ENCODE measurements at regions not wholly inside any gene's neighbourhood (a gene's known extent, or its start where the extent isn't known, plus 50 kb on each side); places are given as distances from the start of the nearest gene placed in this dataset.
"Not testable (repeated sequence)": the region's sequence is repeated elsewhere in the genome, so short reads cannot be mapped to it uniquely, and the experiment has no call there.

GRCh38 chr9:89949111-89949510, 344.3 kb downstream of the GADD45G start:
- DNase-seq, result no peak

GRCh38 chr9:89951675-89952074, 346.9 kb downstream of the GADD45G start:
- no peak for DNase-seq

GRCh38 chr9:89952401-89952800, 347.6 kb downstream of the GADD45G start:
- DNase-seq, result no peak

DNA sequence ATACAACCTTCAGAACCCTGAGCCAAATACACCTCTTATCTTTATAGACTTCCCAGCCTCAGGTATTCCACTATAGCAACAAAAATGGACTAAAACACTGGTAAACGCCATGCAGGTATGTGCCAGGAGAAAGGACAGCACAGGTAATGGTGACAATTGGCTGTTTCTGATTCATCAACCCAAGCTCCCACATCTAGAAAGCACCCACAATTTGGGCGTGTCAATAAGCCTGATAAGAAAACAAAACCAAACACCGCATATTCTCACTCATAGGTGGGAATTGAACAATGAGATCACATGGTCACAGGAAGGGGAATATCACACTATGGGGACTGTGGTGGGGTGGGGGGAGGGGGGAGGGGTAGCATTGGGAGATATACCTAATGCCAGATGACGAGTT, 348.5 kb downstream of the GADD45G start:
- DNase-seq, result not testable (repeated sequence)

- no peak for DNase-seq
Observed at GRCh38 chr9:89953824-89954615, 349.2 kb downstream of the GADD45G start.

DNA sequence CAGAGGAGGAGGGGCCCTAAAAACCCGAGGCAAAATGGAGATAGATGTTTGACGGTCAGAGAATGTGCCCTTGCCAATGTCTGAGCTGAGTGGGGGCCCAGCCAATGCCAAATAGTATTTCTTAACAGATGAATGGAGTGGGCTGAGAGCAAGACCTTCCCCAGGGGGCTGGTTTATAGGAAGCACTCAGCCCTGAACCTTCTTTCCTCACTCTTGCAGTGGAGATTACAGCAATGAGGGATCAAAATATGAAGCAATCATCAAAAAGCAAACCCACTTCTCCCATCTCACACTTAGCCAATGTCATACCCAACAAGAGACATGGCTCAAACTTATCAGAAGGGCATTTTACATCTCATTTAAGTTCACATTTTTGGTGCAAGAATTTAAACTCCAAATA, 350.3 kb downstream of the GADD45G start:
- no peak for DNase-seq

GRCh38 chr9:89955626-89956025, 350.8 kb downstream of the GADD45G start:
- no peak for DNase-seq

DNA sequence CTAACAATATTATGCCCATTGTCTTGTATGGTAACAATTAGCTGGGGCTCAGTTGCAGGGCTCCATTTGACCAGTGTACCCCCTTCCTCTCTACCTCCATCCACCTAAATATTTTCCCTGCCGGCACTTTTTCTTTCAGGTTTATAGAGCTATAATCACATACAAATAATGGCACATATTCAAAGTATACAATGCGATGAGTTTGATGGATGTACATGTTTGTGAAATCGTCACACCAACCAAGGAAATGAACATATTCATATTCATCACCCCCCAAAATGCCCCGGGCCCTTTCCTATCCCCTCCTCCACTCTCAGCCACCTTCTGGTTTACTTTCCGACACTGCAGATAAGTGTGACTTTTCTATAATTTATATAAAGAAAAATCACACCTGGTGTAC, 351.5 kb downstream of the GADD45G start:
- DNase-seq, result no peak

DNA sequence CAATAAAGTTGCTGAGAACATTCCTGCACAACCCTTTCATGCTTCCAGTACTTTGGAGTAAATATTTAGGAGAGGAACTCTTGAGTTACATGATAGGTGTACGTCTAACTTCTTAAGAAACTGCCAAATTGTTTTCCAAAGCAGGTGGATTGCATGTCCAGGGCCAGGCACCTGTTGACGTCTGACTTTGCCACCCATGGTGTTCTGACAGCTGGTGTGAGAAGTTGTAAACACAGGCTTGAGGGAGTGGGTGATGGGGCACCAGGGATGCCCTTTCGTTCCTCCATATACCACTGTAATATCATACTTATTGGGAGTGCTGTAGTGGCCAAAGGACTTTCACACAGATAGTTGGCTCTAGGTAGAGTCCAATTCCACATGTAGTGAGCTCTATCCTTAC, 352.1 kb downstream of the GADD45G start:
- DNase-seq, result no peak

GRCh38 chr9:89958086-89958485, 353.3 kb downstream of the GADD45G start:
- DNase-seq, result no peak

DNA sequence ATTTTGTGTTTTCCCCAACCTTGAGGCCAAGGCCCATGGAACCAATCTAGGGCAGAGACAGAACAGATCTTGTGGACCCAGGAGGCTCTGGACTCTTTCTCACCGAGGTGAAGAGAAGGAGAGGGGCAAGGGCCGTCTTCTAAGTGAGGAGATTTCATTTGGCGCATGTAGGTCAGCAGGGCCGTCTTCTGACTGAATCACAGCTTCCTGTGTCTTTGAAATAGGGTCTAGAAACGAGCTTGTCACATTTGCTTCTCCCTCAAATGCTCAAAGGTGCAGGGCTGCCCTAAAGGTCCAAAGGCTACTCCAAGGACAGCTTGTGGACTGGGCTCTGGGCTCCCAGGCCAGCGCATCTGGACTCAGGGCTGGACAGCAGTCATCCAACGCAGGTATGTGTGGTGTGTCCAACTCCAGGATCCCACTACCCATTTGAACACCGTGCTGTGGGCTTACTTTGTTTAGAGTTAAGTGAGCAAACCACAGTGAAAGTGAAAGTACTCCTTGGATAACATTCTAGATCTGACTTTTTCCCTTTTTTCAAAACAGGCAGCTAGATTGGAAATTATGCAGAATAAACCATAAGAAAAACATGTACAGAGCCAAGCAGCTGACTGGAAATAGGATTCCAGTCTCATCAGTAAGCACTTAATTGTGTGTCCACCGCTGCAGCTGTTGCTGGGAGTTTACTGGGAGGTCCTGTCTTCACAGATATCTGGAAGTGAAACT, 357.0 kb downstream of the GADD45G start:
- DNase-seq, result no peak

- DNase-seq, result no peak
Observed at GRCh38 chr9:89963280-89963679, 358.5 kb downstream of the GADD45G start.

GRCh38 chr9:89967527-89967926, 362.7 kb downstream of the GADD45G start:
- DNase-seq, result no peak

GRCh38 chr9:89969156-89969675, 364.4 kb downstream of the GADD45G start:
- peak in 1 of 2 experiments; percentile 5 for DNase-seq

DNA sequence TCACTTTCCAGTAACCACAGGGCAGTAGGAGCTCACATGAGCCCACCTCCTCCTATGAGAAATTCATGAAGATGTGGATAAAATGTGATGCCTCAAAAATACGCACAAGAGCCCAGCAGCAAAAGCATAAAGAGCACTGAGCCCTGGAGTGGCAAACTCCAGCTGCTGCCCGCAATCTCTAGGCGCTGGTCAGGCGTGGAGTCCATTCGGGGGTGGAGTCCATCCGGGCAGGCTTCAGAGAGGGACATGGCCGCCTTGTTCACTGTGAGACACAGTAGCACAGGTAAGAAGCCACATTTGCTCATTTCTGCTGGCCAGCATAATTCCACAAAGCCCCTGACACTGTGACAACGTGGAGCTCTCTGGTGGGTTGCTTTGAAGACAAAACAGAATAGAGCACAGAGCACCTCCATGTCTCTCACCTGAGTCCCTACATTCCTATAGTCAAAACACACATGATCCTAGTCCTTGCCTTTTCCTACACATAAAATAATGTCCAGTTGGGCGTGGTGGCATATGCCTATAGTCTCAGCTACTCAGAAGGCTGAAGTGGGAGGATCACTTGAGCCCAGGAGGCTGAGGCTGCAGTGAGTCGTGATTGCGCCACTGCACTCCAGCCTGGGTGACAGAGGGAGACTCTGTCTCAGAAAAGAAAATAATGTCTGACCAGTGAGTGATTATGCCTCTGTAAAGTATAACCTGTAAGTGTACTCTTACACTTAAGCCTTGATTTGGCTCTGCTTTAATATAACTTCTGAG, 365.2 kb downstream of the GADD45G start:
- no peak for DNase-seq

DNA sequence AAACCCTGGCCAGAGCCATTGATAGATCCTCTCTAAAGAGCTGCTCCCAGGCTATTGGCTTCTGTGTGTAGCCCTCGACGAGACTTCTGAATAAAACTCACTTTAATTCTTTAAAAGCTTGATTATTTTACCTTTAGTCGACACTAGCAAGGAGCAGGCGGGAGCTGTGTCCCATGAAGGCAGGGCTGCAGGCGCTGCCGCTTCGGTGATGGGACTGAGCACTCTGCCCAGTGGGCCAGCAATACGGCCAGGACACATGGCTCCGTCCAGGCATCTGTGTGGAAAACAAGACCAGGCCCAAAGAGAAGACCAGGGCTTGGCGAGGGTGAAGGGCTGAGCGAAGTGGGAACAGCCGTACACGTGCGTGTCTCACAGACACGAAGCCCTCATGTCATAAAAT, 365.9 kb downstream of the GADD45G start:
- no peak for DNase-seq

GRCh38 chr9:89972535-89972934, 367.7 kb downstream of the GADD45G start:
- no peak for DNase-seq

DNA sequence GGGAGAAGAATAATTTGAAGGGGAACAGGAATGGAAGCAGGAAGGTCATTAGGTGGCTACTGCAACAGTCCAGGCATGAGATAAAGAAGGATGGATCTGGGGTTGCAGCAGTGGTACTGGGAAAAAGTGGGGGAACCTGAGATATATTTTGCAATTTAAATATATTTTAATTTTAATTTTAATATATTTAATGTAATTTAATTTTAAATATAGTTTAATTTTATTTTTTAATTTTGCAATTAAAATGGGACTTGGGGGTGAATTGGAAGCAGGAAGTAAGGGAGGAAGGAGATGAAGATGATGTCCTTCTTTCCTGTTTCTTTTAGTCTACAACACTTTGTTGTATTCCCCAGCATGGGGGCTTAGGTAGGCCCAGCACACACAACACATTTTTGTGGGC, 369.8 kb downstream of the GADD45G start:
- no peak for DNase-seq

- no peak for DNase-seq
Observed at GRCh38 chr9:89975024-89975423, 370.2 kb downstream of the GADD45G start.

GRCh38 chr9:89975630-89976029, 370.8 kb downstream of the GADD45G start:
- no peak for DNase-seq

DNA sequence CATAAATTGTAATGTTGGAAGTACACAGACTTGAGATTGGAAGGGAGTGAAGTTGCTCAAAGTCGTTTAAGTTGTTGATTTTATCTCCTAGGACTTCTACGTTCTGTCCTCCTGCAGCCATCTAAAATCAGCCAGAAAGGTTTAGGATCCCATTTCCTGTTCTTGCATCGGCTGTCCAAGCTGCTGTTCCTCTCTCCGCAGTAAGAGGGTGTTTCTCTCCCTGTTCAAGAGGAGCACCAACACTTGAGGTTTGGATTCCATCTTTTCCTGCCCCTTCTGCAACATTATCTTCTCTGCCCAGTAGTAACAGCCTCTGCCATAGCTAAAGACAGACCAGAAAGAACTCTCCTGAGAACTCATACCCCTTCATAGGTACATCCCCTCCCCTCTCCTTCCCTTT, 373.4 kb downstream of the GADD45G start:
- DNase-seq, result no peak

DNA sequence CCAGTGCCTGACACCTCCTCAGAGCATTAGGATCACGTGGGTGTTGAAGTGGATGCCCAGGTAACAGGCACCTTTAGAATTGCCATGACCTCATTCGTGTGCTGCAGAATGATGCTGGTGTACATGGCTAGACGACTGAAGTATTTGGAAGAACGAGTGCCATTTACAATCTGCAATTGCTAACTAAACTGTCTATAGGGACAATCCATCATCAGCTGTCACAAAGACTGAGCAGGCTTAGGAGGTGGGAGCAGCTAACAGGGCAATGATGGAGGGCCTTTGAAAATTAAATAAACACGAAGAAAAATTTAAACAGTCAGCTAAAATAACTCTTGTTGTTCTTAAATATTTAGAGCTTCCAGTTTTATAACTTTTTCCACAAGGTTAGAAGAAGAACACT, 375.8 kb downstream of the GADD45G start:
- DNase-seq, result no peak

- no peak for DNase-seq
Observed at GRCh38 chr9:89982016-89982415, 377.2 kb downstream of the GADD45G start.
